H1 (cell line): ENCODE measurements at regions not wholly inside any gene's neighbourhood (a gene's known extent, or its start where the extent isn't known, plus 50 kb on each side); places are given as distances from the start of the nearest gene placed in this dataset.

Experiments used
- CTCF ChIA-PET: fragments of 300-600 bp; sonication (Branson Sonifier 250); formaldehyde crosslinking; loops from one replicate; lab custom pipeline; 2021; ENCODE audit not compliant: partially characterized antibody; lab: Charles Lee
- POLR2A ChIA-PET: fragments of 300-600 bp; sonication (Branson Sonifier 250); formaldehyde crosslinking; loops from one replicate; lab custom pipeline; 2021; ENCODE audit warnings: inconsistent platforms; ENCODE audit not compliant: partially characterized antibody; lab: Charles Lee
- DNase-seq, 2 experiments: peaks; one replicate each; pipeline versions ENCODE4 v3.0.0 to v3.0.0-alpha.2; 2010 to 2022; ENCODE audit warnings: low spot score in 2 of 2, low read depth in 1 of 2, mixed read lengths in 1 of 2
- FAIRE-seq: peaks from 2 replicates; lab custom pipeline; 2011; peaks lifted over from hg19 to GRCh38; lab: Jason Lieb, UNC
- H2AFZ ChIP-seq: 2 replicates; pipeline ENCODE4 v1.8.1; 2012; ENCODE audit warnings: low read length, inconsistent platforms
- H2AK5ac ChIP-seq: 2 replicates; pipeline ENCODE4 v1.6.1; 2013; ENCODE audit warnings: low read depth, low read length
- H2BK120ac ChIP-seq: replicated peaks from 2 replicates; pipeline ENCODE3; 2013; ENCODE audit warnings: low read depth, low read length, inconsistent platforms
- H2BK12ac ChIP-seq: 2 replicates; pipeline ENCODE4 v1.6.1; 2013; ENCODE audit warnings: low read depth, low read length
- H2BK15ac ChIP-seq: 2 replicates; pipeline ENCODE4 v1.6.1; 2013; ENCODE audit warnings: low read length
- H2BK20ac ChIP-seq: 2 replicates; pipeline ENCODE4 v1.6.1; 2013; ENCODE audit warnings: low read length
- H2BK5ac ChIP-seq: 2 replicates; pipeline ENCODE4 v1.6.1; 2013; ENCODE audit warnings: low read depth, low read length
- H3K14ac ChIP-seq: 2 replicates; pipeline ENCODE4 v1.6.1; 2013; ENCODE audit warnings: inconsistent platforms; ENCODE audit not compliant: insufficient read length
- H3K18ac ChIP-seq: 2 replicates; pipeline ENCODE4 v1.6.1; 2013; ENCODE audit warnings: low read length; ENCODE audit errors: extremely low read depth
- H3K23ac ChIP-seq: 2 replicates; pipeline ENCODE4 v1.6.1; 2013; ENCODE audit warnings: inconsistent platforms; ENCODE audit not compliant: insufficient read length
- H3K23me2 ChIP-seq: 2 replicates; pipeline ENCODE4 v1.6.1; 2013; ENCODE audit warnings: low read depth, low read length
- H3K27ac ChIP-seq: 2 replicates; pipeline ENCODE4 v1.6.1; 2011; ENCODE audit warnings: low read depth, low read length, inconsistent platforms
- H3K27me3 ChIP-seq, 4 experiments: replicated peaks in 1 of 4; 1 replicate in 1 of 4; 2 replicates in 3 of 4; pipeline versions ENCODE4 v1.6.1 to v1.8.1; 2011 to 2013; ENCODE audit warnings: low read length in 3 of 4, mild to moderate bottlenecking in 3 of 4, inconsistent platforms in 2 of 4, mixed read lengths in 2 of 4, moderate library complexity in 1 of 4; ENCODE audit not compliant: control insufficient read depth in 3 of 4, insufficient read depth in 3 of 4; ENCODE audit errors: extremely low read depth in 1 of 4
- H3K36me3 ChIP-seq, 4 experiments: 2 replicates each; pipeline versions ENCODE4 v1.6.1 to v1.8.1; 2011 to 2013; ENCODE audit warnings: mild to moderate bottlenecking in 4 of 4, low read length in 3 of 4, moderate library complexity in 2 of 4, control low read depth in 1 of 4, inconsistent platforms in 1 of 4; ENCODE audit not compliant: insufficient read depth in 4 of 4, control insufficient read depth in 2 of 4
- H3K4ac ChIP-seq: replicated peaks from 2 replicates; pipeline ENCODE3; 2013; ENCODE audit warnings: low read length, low read depth, mixed read lengths, inconsistent platforms; ENCODE audit not compliant: insufficient read length
- H3K4me1 ChIP-seq, 4 experiments: replicated peaks in 1 of 4; 1 replicate in 1 of 4; 2 replicates in 3 of 4; pipeline versions ENCODE4 v1.6.1 to v1.8.1; 2011 to 2013; ENCODE audit warnings: low read length in 3 of 4, inconsistent platforms in 2 of 4, mixed read lengths in 1 of 4; ENCODE audit not compliant: insufficient read depth in 4 of 4, control insufficient read depth in 3 of 4
- H3K4me2 ChIP-seq, 2 experiments: 2 replicates each; pipeline versions ENCODE4 v1.6.1 to v1.8.1; 2011 to 2013; ENCODE audit warnings: low read depth in 2 of 2, low read length in 2 of 2, control low read depth in 1 of 2, inconsistent platforms in 1 of 2, mild to moderate bottlenecking in 1 of 2; ENCODE audit not compliant: insufficient read depth in 1 of 2
- H3K4me3 ChIP-seq, 4 experiments: fragments of 200-600, 300-600 bp in 1 of 4; sonication (generic), shearing (Covaris generic), sonication (Bioruptor Twin) in 1 of 4; 2 replicates each; pipeline versions ENCODE4 v1.5.1 to v1.8.1; 2011 to 2016; ENCODE audit warnings: low read length in 4 of 4, low read depth in 3 of 4, control low read depth in 2 of 4, inconsistent platforms in 2 of 4, mild to moderate bottlenecking in 2 of 4, mixed read lengths in 1 of 4, moderate library complexity in 1 of 4; ENCODE audit not compliant: insufficient read depth in 2 of 4; ENCODE audit errors: extremely low read depth in 1 of 4
- H3K56ac ChIP-seq: replicated peaks from 2 replicates; pipeline ENCODE3; 2013; ENCODE audit warnings: low read depth, mild to moderate bottlenecking, mixed read lengths, low read length, inconsistent platforms; ENCODE audit not compliant: insufficient read length
- H3K79me1 ChIP-seq: 2 replicates; pipeline ENCODE4 v1.6.1; 2013; ENCODE audit warnings: low read depth, low read length, control low read depth
- H3K79me2 ChIP-seq, 2 experiments: 2 replicates each; pipeline versions ENCODE4 v1.6.1 to v1.8.1; 2012 to 2013; ENCODE audit warnings: low read length in 2 of 2, mild to moderate bottlenecking in 2 of 2, inconsistent platforms in 1 of 2; ENCODE audit not compliant: insufficient read depth in 2 of 2, control insufficient read depth in 1 of 2
- H3K9ac ChIP-seq, 4 experiments: replicated peaks in 1 of 4; 1 replicate in 1 of 4; 2 replicates in 3 of 4; pipeline versions ENCODE4 v1.6.1 to v1.8.1; 2011 to 2013; ENCODE audit warnings: low read depth in 3 of 4, low read length in 3 of 4, control low read depth in 2 of 4, mild to moderate bottlenecking in 2 of 4, moderate library complexity in 2 of 4, inconsistent platforms in 1 of 4; ENCODE audit errors: extremely low read depth in 1 of 4
- H3K9me3 ChIP-seq, 2 experiments: 2 replicates each; pipeline versions ENCODE4 v1.6.1 to v1.8.1; 2012 to 2013; ENCODE audit warnings: mild to moderate bottlenecking in 2 of 2, moderate library complexity in 2 of 2, control low read depth in 1 of 2, inconsistent platforms in 1 of 2, low read depth in 1 of 2, low read length in 1 of 2, mixed read lengths in 1 of 2; ENCODE audit not compliant: insufficient read depth in 2 of 2
- H4K20me1 ChIP-seq, 2 experiments: replicated peaks in 1 of 2; 2 replicates each; pipeline versions ENCODE3 to v1.8.1; 2011 to 2013; ENCODE audit warnings: inconsistent platforms in 2 of 2, low read length in 2 of 2, mild to moderate bottlenecking in 1 of 2; ENCODE audit not compliant: insufficient read depth in 2 of 2, control insufficient read depth in 1 of 2
- H4K5ac ChIP-seq: 2 replicates; pipeline ENCODE4 v1.6.1; 2013; ENCODE audit warnings: low read length, low read depth, mixed read lengths, inconsistent platforms; ENCODE audit not compliant: insufficient read length
- H4K8ac ChIP-seq: 2 replicates; pipeline ENCODE4 v1.8.0; 2013; ENCODE audit warnings: mild to moderate bottlenecking, moderate library complexity, low read length, inconsistent platforms; ENCODE audit not compliant: insufficient read depth; ENCODE audit errors: extremely low read depth
- H4K91ac ChIP-seq: replicated peaks from 2 replicates; pipeline ENCODE3; 2013; ENCODE audit warnings: low read length, mixed read lengths, inconsistent platforms; ENCODE audit not compliant: insufficient read length
- EZH2 ChIP-seq: fragments of 200-600 bp; sonication (generic); IDR thresholded peaks from 2 replicates; pipeline ENCODE4 v1.7.1; 2012; ENCODE audit warnings: low read depth, mild to moderate bottlenecking, moderate library complexity, low read length, inconsistent platforms; ENCODE audit not compliant: severe bottlenecking
- HDAC6 ChIP-seq: IDR thresholded peaks from one replicate; pipeline ENCODE4 v1.7.1; 2012; ENCODE audit warnings: low read depth, mild to moderate bottlenecking, inconsistent platforms, low read length, moderate library complexity
- SRF ChIP-seq: IDR thresholded peaks from 2 replicates; pipeline ENCODE4 v1.6.1; 2011; ENCODE audit warnings: mild to moderate bottlenecking, low read depth, low read length, moderate library complexity
- WGBS, 2 experiments: shearing (Covaris generic) in 1 of 2; methylation state at CpG; one replicate each; pipeline versions ENCODE4 v1.1.6 to v1.1.7; 2013 to 2015; ENCODE audit warnings: low lambda C conversion rate in 2 of 2, mixed read lengths in 2 of 2, inconsistent platforms in 1 of 2, low coverage in 1 of 2, missing lambda C conversion rate in 1 of 2; ENCODE audit not compliant: insufficient replicate concordance in 2 of 2, insufficient coverage in 1 of 2, insufficient read length in 1 of 2; ENCODE audit errors: extremely low coverage in 1 of 2, missing lambda C conversion rate in 1 of 2; 5-methylcytosine and 5-hydroxymethylcytosine counted together

GRCh38 chr10:8830048-8830447 is 775.6 kb downstream of the GATA3 start:
- Histone ChIP-seq H3K9ac (no peak overlapping the region), H2BK120ac (no peak overlapping the region), H4K8ac (no peak overlapping the region), H2BK20ac (no peak overlapping the region), H3K23ac (no peak overlapping the region), H3K14ac (no peak overlapping the region), H2AFZ (no peak overlapping the region), H2BK5ac (no peak overlapping the region), H2BK15ac (no peak overlapping the region), H3K9me3 (no peaks in the 10 kb centered on the region), H3K4me2 (no peak overlapping the region), H3K4me3 (no peak overlapping the region), H3K4me1 (no peaks in the 10 kb centered on the region), H3K79me1 (no peaks in the 10 kb centered on the region), H4K5ac (no peak overlapping the region), H3K4ac (no peak overlapping the region), H3K56ac (no peak overlapping the region), H2AK5ac (no peak overlapping the region), H2BK12ac (no peak overlapping the region), H3K27ac (no peak overlapping the region), H3K36me3 (no peaks in the 10 kb centered on the region), H3K18ac (no peak overlapping the region), H3K27me3 (no peaks in the 10 kb centered on the region), H3K23me2 (no peaks in the 10 kb centered on the region), H4K20me1 (no peaks in the 10 kb centered on the region), H4K91ac (no peak overlapping the region), H3K79me2 (no peaks in the 10 kb centered on the region)
- ChIA-PET POLR2A (no interaction called here), CTCF (no interaction called here)
- WGBS, 2 experiments = 92% methylated on average over 3 of the region's 3 CpGs; no CpG with 5 or more reads in 1 of the 2 experiments
- FAIRE-seq (no peak), DNase-seq (no peak)
- no peak for TF ChIP-seq HDAC6
- no peak for TF ChIP-seq SRF
- TF ChIP-seq EZH2 = no peak
